Esophagus (tissue), 2 donors: ENCODE measurements at regions not wholly inside any gene's neighbourhood (a gene's known extent, or its start where the extent isn't known, plus 50 kb on each side); places are given as distances from the start of the nearest gene placed in this dataset.

Experiments
- H3K27ac ChIP-seq, 2 donors: one replicate each; pipeline ENCODE4 v1.5.1; 2013; ENCODE audit warnings: low read depth in 2 of 2, mild to moderate bottlenecking in 2 of 2, inconsistent platforms in 1 of 2, low read length in 1 of 2, moderate library complexity in 1 of 2
- H3K27me3 ChIP-seq, 2 donors: one replicate each; pipeline ENCODE4 v1.6.1; 2013; ENCODE audit warnings: low read length in 2 of 2, control low read depth in 1 of 2, mild to moderate bottlenecking in 1 of 2; ENCODE audit not compliant: insufficient read depth in 2 of 2, control insufficient read depth in 1 of 2
- H3K36me3 ChIP-seq, 2 donors: one replicate each; pipeline ENCODE4 v1.6.1; 2013; ENCODE audit warnings: low read length in 1 of 2; ENCODE audit not compliant: control insufficient read depth in 2 of 2, insufficient read depth in 2 of 2
- H3K4me1 ChIP-seq, 2 donors: one replicate each; pipeline ENCODE4 v1.6.1; 2013; ENCODE audit warnings: low read length in 1 of 2; ENCODE audit not compliant: control insufficient read depth in 2 of 2, insufficient read depth in 2 of 2
- H3K4me3 ChIP-seq, 2 donors: one replicate each; pipeline ENCODE4 v1.5.1; 2013; ENCODE audit warnings: low read length in 2 of 2, mild to moderate bottlenecking in 2 of 2, low read depth in 1 of 2, moderate library complexity in 1 of 2
- H3K9me3 ChIP-seq, 2 donors: one replicate each; pipeline ENCODE4 v1.6.1; 2013; ENCODE audit warnings: mild to moderate bottlenecking in 2 of 2, low read depth in 1 of 2, low read length in 1 of 2, moderate library complexity in 1 of 2; ENCODE audit not compliant: control insufficient read depth in 2 of 2, insufficient read depth in 1 of 2
- WGBS, 2 donors: extraction: QIAGEN DNeasy Blood & Tissue Kit; methylation state at CpG; one replicate each; pipeline ENCODE4 v1.1.7; 2013; 5-methylcytosine and 5-hydroxymethylcytosine counted together
- donor health status: healthy with polysubstance abuse.
- donor health status: Bipolar disorder and iron deficiency.

DNA sequence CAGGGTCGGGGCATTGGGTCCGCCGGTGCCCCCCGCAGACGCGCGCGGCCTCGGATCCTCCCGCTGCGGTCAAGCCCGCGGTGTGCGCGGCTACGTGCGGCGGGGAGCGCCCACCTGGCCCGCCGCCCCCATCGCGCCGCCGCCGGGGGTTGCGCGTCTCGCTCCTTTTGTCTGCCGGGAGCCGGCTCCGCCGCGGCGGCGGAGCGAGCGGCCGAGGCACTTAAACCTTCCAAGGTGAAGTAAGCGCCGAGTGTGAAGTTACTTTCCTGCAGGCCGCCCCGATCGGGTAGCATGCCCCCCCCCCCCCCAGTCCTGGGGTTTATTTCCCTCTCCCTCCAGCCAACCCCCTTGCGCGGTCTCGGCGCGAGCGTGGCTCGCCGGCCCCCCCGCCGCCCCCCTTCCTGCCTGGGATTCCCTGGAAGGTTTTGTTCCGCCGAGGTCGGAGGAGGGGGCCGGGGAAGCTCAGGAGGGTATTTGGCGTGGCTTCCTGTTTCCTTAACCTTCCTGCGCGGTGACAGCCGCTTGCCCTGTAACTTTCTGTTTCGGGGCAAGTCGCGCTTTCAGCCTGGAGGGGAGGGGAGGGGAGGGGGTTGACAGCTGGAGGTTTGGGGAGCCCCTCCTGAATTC, 56.6 kb upstream of the GSE1 start:
- peak overlapping the region; percentile 51 to 72 for H3K4me3 ChIP-seq
- H3K36me3 ChIP-seq: no peaks in the 10 kb centered on the region
- H3K27ac ChIP-seq: peak overlapping the region; percentile 65 to 73
- no peaks in the 10 kb centered on the region for H3K9me3 ChIP-seq
- no peaks in the 10 kb centered on the region for H3K27me3 ChIP-seq
- H3K4me1 ChIP-seq: peaks cover 7 to 14% of the 10 kb centered on the region in 2 donors
- WGBS, 2 donors: 0 to 1% methylated on average over 55 to 65 of the region's 65 CpGs

DNA sequence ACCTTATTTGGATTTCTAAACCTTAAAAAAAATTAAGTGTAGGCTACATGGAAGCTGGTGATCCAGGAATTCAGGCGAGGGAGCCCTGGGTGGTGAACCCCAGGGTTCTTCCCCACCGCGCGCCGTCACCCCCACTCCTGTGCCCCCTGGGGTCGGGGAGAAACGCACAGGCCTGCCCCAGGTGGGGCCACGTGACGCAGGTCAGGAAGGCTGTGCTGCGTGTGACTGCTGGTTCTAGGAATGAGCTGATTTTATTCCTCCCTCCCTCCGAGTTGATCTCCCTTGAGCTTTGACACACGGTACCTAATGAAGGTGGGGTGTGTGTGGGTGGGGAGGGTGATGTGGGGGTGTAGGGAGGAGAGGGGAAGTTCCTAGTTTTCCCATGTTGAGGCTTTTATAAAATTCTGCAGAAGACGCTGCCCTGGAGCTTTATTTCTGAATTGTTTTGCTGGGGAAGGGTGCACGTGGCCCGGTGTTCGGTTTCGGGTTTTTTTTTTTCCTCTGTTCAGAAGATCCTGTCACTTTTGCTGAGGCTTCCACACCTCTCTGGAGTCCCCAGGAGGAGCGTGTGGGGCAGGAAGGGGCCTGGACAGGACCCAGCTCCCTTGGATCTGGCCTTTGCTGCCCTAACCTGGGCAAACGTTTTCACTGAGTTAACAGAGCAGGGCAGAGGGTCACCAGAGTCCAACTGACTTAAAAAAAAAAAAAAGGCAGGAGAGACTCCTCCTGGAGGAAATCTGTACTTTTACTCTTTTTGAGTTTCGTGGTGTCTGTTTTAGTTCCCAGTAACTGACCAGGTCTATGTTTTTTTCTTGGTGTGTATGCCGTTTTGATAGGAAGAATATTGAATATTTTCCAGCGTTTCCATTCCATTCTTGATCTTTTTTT, 55.8 kb upstream of the GSE1 start:
- Histone ChIP-seq H3K4me3 (peak overlapping the region; percentile 51 to 72), H3K4me1 (peaks cover 7 to 14% of the 10 kb centered on the region in 2 donors), H3K27ac (peak overlapping the region; percentile 73 to 78), H3K36me3 (no peaks in the 10 kb centered on the region), H3K9me3 (no peaks in the 10 kb centered on the region), H3K27me3 (no peaks in the 10 kb centered on the region)
- WGBS, 2 donors: 4 to 7% methylated on average over 22 of the region's 22 CpGs

DNA sequence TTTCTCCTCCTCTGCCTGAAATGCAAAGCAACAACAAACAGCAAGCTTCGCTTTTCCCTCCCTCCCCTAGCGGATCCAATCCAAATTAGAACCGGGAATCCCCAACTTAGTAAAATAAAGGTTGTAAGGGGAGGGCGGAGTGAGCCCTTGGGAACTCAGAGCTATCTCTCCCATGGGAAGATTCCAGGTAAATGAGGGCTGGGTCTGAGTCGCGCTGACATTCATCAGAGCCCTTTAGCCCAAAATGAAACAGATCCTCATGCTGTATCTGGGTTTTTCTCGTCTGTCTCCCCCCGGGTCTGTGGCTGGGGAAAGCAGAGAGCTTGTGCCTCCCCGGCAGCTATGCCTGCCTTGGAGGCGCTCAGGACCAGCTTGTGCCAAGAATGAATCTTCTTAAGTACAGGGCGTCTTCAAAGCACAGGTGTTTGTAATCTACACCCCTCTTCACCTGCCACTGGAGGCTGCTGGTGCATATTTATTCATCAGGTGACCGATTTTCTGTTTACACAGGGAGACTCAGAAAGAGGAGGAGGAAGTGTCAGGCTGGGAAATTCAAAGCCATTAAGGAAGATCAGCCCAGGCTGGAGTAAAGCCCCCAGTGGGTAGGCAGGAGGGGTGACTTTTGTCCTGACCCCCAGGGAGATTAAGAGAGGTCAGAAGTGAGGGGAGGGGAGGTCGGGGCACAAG, 55.0 kb upstream of the GSE1 start:
- Histone ChIP-seq H3K27me3 (no peaks in the 10 kb centered on the region), H3K36me3 (no peaks in the 10 kb centered on the region), H3K4me3 (peak overlapping the region in 1 of 2 donors; percentile 5), H3K27ac (peak overlapping the region; percentile 32 to 70), H3K9me3 (no peaks in the 10 kb centered on the region), H3K4me1 (peaks cover 7 to 14% of the 10 kb centered on the region in 2 donors)
- WGBS, 2 donors: 14% methylated on average over 13 of the region's 13 CpGs

DNA sequence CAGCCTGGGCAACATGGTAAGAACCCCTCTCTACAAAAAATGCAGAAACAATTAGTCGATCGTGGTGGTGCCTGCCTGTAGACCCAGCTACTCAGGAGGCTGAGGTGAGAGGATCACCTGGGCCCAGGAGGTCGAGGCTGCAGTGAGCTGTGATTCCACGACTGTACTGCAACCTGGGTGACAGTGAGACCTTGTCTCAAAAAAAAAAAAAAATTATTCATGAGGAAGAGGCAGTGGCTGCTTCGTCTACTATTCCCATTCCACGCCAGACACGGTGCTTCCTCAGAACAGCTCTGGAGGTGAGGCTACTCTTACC, 52.2 kb upstream of the GSE1 start:
- WGBS, 2 donors: 92% methylated on average over 7 of the region's 7 CpGs
- H3K27ac ChIP-seq: no peak overlapping the region
- H3K4me1 ChIP-seq: peaks cover 6 to 13% of the 10 kb centered on the region in 2 donors

DNA sequence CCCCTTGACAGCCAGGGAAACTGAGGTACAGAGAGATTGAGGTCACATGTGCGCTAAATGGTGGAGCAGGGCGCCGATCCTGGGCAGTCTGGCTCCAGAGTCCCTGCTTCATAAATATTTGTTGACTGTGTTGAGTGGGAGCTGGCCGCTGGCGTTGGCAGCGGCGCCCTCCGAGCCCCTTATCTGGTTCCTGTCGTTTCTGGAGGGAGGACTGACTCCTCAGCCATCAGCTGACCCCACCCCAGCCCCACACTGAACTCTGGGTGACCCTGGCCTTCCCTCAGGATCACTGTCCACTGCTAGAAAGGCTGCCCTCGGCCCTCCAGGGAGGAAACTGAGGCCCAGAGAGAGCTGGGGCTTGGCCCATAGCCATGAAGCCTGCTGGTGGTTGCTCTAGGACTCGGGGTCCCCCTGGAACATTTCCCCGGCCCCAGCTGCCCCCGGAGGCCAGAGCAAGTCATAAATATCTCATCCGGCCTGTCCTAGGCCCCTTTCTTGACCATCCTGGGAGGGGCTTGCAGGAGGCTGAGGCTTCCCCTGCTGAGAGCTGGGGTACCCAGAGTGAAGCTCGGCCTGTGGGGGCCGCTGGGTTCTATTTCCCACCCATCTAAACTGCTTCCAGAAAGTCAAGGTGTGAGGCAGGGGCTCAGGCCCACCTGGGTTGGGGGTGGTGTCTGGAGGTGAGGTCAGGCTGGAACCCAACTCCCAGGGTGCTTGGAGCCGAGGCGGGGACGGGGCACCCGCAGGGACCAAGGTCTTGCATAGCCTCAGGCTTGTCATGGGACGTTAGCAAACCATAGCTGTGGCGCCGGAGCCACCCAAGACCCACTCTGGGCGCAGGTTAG, 51.7 kb upstream of the GSE1 start:
- H3K9me3 ChIP-seq: no peaks in the 10 kb centered on the region
- peaks cover 5 to 13% of the 10 kb centered on the region in 2 donors for H3K4me1 ChIP-seq
- no peak overlapping the region for H3K27ac ChIP-seq

More for the DNA sequence above, 52.2 kb upstream of the GSE1 start:
- no peaks in the 10 kb centered on the region for H3K9me3 ChIP-seq
- H3K27me3 ChIP-seq: no peaks in the 10 kb centered on the region
- H3K4me3 ChIP-seq: no peak overlapping the region
- no peaks in the 10 kb centered on the region for H3K36me3 ChIP-seq

DNA sequence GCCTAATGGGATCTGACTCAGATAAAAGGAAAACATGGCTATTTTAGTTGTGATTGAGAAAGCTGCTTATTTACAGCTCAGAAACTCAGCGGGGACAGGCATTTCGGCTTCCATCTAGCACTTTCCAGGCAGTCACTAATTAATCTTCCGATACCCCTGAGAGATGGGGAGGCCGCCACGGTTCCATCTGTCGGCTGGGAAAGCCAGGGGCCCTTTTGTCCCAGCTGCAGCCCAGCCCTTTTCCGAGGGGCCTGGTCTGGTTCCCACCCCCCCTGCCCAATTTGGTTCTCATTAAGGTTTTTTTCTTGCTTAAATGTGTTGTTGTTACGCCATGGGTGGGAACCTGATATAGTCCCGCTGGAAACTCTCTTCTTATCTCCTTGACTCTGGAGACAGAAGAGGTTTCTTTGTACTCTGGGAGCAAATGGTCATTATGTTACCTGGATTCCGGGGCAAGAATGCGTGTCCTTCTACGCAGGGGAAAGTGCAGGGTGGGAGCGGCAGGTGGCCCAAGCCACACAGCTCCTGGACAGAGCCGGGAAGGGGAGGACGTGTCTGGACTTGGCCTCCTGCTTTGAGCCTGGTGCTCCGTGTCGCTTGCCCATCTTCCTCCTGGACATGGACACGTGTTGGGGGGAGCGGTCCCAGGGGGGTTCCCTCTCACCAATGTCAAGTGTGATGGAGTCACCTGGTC, 50.9 kb upstream of the GSE1 start:
- Histone ChIP-seq H3K27ac (no peak overlapping the region), H3K36me3 (no peaks in the 10 kb centered on the region)
- WGBS, 2 donors: 76 to 88% methylated on average over 19 of the region's 19 CpGs

More for the DNA sequence above, 51.7 kb upstream of the GSE1 start:
- Histone ChIP-seq H3K4me3 (no peak overlapping the region), H3K36me3 (no peaks in the 10 kb centered on the region), H3K27me3 (no peaks in the 10 kb centered on the region)
- WGBS, 2 donors: 80 to 87% methylated on average over 24 of the region's 24 CpGs

DNA sequence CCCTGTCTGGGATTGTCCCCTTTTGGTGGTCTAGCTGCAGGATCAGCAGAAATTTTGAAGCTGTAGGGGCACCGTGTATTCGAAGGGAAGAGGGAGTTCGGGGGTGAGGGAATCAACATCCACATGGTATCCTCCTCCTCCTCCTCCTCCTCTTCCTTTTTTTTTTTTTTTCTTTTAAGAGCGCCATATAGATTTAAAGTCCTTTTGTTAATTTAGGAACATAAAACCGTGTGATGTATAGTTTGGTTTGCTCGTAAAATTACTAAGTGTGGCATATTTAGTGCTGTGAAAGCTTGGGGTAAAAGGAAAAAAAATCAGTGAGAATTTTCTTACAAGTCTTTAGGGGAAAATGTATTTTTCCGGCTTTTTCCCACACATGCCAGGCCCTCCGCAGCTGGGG, 50.1 kb upstream of the GSE1 start:
- Histone ChIP-seq H3K27ac (no peak overlapping the region), H3K27me3 (no peaks in the 10 kb centered on the region), H3K36me3 (no peaks in the 10 kb centered on the region), H3K4me1 (peaks cover 5 to 9% of the 10 kb centered on the region in 2 donors), H3K4me3 (no peak overlapping the region), H3K9me3 (no peaks in the 10 kb centered on the region)
- WGBS, 2 donors: 80 to 86% methylated on average over 8 of the region's 8 CpGs

More for the DNA sequence above, 50.9 kb upstream of the GSE1 start:
- Histone ChIP-seq H3K27me3 (no peaks in the 10 kb centered on the region), H3K4me3 (no peak overlapping the region), H3K4me1 (peaks cover 5 to 11% of the 10 kb centered on the region in 2 donors), H3K9me3 (no peaks in the 10 kb centered on the region)
